ENCODE measurements at regions not wholly inside any gene's neighbourhood (a gene's known extent, or its start where the extent isn't known, plus 50 kb on each side); places are given as distances from the start of the nearest gene placed in this dataset.
A peak's percentile ranks its signal among the peaks of the same experiment; 100 is the strongest.

DNA sequence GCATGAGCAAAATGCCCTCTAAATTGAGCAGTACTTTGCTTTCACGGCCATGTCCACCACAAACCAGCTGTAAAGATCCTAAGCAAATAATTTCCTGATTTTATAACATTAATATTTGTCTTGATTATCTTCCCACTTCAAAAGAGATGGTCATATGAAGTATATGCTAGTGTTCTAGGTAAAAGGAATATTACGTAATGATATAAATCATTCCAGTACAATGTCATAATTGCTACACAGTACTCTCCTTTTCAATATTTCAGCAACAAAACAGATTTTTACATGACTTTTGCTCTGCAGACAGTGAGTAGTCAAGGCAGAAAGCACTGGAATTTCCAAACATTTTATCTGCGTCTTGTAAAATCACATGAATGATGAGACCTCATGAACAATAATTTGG is 572.8 kb upstream of the FRG1 start:
- Histone ChIP-seq H3K4me1 (ENCODE audit: control insufficient read depth, insufficient read depth, low read length) (no peaks in the 10 kb centered on the region), H3K4ac (ENCODE audit: low read depth, low read length) (no peak overlapping the region), H3K27ac (ENCODE audit: insufficient read depth, low read length) (no peak overlapping the region), H4K8ac (ENCODE audit: low read depth in 2 of 2, low read length in 2 of 2) (no peak overlapping the region), H3K18ac (ENCODE audit: low read depth, low read length) (no peak overlapping the region), H2BK5ac (ENCODE audit: low read depth, low read length, poor library complexity, severe bottlenecking) (no peak overlapping the region), H2BK120ac (ENCODE audit: low read depth, low read length) (no peak overlapping the region), H2BK15ac (ENCODE audit: low read depth, low read length) (no peak overlapping the region), H2AK9ac (replicated peaks; ENCODE audit: low read depth, low read length, poor library complexity) (no peak overlapping the region), H3K4me2 (ENCODE audit: low read depth, low read length) (no peak overlapping the region), H3K9ac (ENCODE audit: low read depth, low read length) (no peak overlapping the region), H3K9me1 (ENCODE audit: insufficient read depth, low read length) (no peaks in the 10 kb centered on the region), H3K79me1 (ENCODE audit: low read depth in 1 of 2, low read length in 2 of 2) (no peaks in the 10 kb centered on the region), H4K20me1 (ENCODE audit: insufficient read depth, low read length) (no peaks in the 10 kb centered on the region), H3K4me3 (ENCODE audit: insufficient read depth, low read depth, low read length) (no peak overlapping the region), H3K14ac (replicated peaks; ENCODE audit: low read depth, low read length) (no peak overlapping the region), H2BK20ac (ENCODE audit: low read depth, low read length) (no peak overlapping the region), H3K36me3 (ENCODE audit: control insufficient read depth, insufficient read depth, low read length) (no peaks in the 10 kb centered on the region), H2AK5ac (ENCODE audit: low read depth, low read length) (no peak overlapping the region), H3K27me3 (ENCODE audit: control insufficient read depth, insufficient read depth, low read length) (no peaks in the 10 kb centered on the region), H3K56ac (ENCODE audit: extremely low read depth, insufficient read depth, low read length) (no peak overlapping the region), H2AFZ (replicated peaks; ENCODE audit: low read length, poor library complexity) (no peak overlapping the region), H3K9me3 (ENCODE audit: control insufficient read depth, insufficient read depth, low read length) (peaks cover 25% of the 10 kb centered on the region), H4K5ac (ENCODE audit: low read depth, low read length) (no peak overlapping the region), H3K23ac (ENCODE audit: low read depth, low read length) (no peak overlapping the region), H4K91ac (ENCODE audit: insufficient read depth, low read depth, low read length) (no peak overlapping the region)
- POLR2A ChIA-PET (ENCODE audit: unreplicated experiment) = no interaction called here
- in situ Hi-C loops (cut with MboI; ENCODE audit: low sequenced_read_pairs) = no loop called here
- DNase-seq = no peak
- CTCF ChIA-PET = interaction anchor here (0.6 kb wide), 1 partner anchor 15 kb away, joined by 5 read pairs; no protein-coding TSS in a partner anchor
- intact Hi-C loops (cut with micrococcal nuclease) = loop anchor here (2.0 to 5.0 kb wide), 2 partner anchors 51 to 67 kb away; no protein-coding TSS in a partner anchor
- TF ChIP-seq CEBPB (IDR thresholded peaks at IDR 0.05; ENCODE audit: low read depth, low read length) (peak; percentile 61), ELK1 (IDR thresholded peaks at IDR 0.05; ENCODE audit: borderline replicate concordance, low read depth, low read length) (no peak), RFX5 (IDR thresholded peaks at IDR 0.05; ENCODE audit: low read depth, low read length) (no peak)
- dilution Hi-C loops (cut with HindIII; ENCODE audit: low sequenced_read_pairs, unreplicated experiment) = no loop called here
- WGBS, 2 experiments (ENCODE audit: extremely low coverage in 2 of 2, insufficient read length in 1 of 2) = 71% methylated on average over 1 of the region's 3 CpGs; no CpG with 5 or more reads in 1 of the 2 experiments
- ATAC-seq (ENCODE audit: low read depth) = no peak
- no TSS peak for BruUV-seq (replicated peaks)

Data from IMR-90 (cell line).